Lower leg skin (tissue), 3 donors: ENCODE measurements at regions not wholly inside any gene's neighbourhood (a gene's known extent, or its start where the extent isn't known, plus 50 kb on each side); places are given as distances from the start of the nearest gene placed in this dataset.

Experiments used
- POLR2A ChIP-seq, 2 donors: fragments of 450-650 bp; IDR thresholded peaks; one replicate each; pipeline ENCODE4 v1.6.1; 2016 to 2017; ENCODE audit warnings: antibody characterized with exemption in 2 of 2, mild to moderate bottlenecking in 1 of 2, moderate library complexity in 1 of 2
- TF ChIP-seq, protein P1 (sequence below), 3 donors: fragments of 450-650 bp; IDR thresholded peaks; one replicate each; pipeline ENCODE4 v1.5.1; 2016; ENCODE audit warnings: antibody characterized with exemption in 3 of 3, mild to moderate bottlenecking in 3 of 3, moderate library complexity in 2 of 3

DNA sequence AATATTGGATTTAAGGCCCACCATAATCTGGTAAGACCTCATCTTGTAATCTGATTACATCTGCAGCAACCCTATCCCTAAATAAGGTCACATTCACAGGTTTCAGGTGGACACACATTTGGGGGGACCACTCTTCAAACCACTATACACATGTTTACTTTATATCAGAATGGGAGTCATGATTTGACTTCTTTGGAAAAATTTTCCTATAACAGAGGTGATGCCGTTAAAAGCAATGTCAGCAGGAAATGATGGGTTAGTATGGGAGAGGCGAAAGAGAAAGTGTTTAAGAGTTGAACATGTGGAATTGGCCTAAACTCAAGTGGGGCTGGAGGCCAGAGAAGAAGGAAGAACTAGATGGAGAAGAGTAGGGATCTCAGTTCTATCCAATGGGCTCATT, 281.7 kb upstream of the ERCC4 start:
- TF ChIP-seq, protein P1, sequence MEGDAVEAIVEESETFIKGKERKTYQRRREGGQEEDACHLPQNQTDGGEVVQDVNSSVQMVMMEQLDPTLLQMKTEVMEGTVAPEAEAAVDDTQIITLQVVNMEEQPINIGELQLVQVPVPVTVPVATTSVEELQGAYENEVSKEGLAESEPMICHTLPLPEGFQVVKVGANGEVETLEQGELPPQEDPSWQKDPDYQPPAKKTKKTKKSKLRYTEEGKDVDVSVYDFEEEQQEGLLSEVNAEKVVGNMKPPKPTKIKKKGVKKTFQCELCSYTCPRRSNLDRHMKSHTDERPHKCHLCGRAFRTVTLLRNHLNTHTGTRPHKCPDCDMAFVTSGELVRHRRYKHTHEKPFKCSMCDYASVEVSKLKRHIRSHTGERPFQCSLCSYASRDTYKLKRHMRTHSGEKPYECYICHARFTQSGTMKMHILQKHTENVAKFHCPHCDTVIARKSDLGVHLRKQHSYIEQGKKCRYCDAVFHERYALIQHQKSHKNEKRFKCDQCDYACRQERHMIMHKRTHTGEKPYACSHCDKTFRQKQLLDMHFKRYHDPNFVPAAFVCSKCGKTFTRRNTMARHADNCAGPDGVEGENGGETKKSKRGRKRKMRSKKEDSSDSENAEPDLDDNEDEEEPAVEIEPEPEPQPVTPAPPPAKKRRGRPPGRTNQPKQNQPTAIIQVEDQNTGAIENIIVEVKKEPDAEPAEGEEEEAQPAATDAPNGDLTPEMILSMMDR (IDR thresholded peaks at IDR 0.05) = no peak
- TF ChIP-seq POLR2A (IDR thresholded peaks at IDR 0.05) = no peak
